NCI-H524 (cell line): ENCODE measurements at regions not wholly inside any gene's neighbourhood (a gene's known extent, or its start where the extent isn't known, plus 50 kb on each side); places are given as distances from the start of the nearest gene placed in this dataset.

Source experiments
- DNase-seq, 2 experiments: peaks; one replicate each; lab custom pipeline; 2025; lab: John Stamatoyannopoulos, UW

DNA sequence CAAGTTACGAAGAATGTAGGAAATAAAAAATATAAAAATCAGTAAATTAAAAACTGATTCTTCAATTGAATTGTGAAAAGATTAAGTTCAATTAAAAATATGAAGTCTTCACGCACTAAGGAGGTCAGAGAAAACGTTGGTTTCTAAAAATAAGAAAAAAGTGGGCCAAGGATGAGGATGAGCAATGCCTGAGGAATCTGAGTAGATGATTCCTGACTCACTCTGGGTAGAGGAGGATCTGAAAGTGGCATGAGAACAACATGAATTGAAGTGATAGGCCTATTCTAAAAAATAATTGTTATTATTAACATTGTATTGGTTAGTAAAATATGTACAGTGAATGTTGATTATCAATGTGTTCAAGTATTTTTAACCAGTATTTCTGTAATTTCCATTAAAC lies 444.2 kb downstream of the GRIA2 start:
- no peak for DNase-seq

DNA sequence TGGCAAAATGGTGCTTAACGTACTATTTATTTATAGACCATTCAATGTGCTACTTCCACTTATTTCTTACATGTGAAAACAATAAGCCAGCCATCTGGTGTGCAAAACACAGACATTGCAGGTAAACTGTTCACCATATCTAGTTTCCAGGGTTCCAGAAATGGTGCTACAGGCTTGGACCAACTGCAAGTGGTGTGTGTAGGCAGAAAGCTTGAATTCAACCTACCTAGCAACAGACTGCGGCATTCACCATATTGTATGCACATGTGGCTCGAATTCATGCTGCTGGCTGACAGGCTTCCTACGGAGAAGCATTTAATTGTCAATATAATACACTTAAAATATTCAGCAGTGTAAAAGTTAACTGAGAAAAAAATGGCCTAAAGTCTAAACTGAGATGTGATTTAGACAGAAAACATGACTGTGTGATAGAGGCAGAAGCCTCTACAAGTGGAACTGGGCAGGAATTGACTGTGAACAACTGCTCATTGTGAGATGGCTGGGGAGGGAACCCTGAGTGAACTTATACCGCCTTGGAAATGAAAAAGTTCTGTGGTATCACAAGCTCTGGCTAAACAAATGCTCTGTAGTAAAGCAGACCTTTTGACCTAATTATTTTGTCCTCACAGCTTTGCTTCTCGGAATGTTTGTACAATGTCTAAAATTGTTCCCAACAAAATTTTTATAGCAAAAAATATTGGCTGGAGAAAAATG lies 434.7 kb downstream of the GRIA2 start:
- DNase-seq: no peak

DNA sequence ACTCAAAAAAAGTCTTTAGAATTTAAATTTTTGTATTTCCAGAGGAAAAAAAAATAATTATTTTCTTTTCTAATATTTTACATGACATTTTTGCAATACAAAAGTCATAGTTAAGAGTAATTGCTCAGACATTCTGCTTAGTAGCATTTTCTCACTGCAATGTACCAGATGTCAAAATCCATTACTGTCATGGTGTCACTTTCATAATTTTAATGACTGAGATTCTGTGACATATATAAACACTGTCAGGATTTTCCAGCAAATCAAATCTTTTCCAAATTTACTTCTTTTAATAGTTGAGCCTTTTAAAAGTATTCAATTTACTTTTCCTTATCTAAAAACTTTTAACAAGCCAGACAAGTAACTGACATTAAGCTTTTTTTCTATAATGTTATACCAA lies 422.7 kb downstream of the GRIA2 start:
- DNase-seq: no peak

DNA sequence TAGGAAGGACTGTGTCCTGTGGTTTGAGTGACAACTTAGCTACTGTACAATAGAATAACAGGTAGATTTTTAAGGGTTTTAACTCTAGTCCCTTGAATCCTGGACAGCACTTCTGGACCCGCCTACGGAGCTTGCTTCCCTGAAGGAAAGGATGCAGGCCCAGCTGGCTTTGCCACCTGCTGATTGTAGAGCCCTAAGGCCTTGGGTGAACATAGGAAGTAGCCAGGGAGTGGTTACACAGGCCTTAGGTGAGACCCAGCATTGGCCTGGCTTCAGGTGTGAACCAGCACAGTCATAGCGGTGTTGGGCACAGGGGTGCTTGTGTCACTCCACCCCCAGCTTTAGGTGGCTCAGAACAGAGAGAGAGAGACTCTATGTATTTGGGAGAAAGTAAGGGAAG lies 413.5 kb downstream of the GRIA2 start:
- no peak for DNase-seq

DNA sequence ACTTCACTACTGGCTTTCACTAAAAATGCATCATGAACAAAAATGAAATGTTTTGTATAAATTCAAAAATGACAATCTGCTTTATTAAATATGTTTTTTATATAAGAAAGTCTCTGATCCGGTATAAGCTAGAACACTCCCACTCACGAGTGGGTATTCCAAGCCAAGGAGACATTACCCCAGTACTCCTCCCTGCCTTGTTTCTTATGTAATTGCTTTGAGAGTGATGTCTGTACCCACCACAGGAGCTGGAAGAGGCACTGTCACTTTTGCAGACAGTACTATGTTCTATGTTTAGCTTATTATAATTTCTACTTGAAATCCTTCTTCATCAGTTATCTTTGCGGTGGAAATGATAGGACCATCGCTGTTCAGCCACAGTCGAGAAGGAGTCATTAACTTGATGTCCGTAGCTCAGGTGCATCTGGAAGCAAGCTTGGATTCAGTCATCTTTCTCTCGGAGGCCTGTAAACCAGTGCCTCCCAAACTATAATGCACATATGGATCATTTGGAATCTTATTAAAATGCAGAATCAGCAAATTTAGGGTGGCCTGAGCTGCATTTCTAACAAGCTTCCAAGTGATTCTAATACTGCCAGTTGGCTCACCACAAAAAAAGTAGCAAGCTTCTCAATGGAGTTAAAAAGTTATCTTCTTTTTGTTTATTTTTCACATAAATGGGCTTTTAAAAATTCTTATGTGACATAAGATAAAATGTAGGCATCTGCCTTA lies 396.4 kb downstream of the GRIA2 start:
- no peak for DNase-seq

DNA sequence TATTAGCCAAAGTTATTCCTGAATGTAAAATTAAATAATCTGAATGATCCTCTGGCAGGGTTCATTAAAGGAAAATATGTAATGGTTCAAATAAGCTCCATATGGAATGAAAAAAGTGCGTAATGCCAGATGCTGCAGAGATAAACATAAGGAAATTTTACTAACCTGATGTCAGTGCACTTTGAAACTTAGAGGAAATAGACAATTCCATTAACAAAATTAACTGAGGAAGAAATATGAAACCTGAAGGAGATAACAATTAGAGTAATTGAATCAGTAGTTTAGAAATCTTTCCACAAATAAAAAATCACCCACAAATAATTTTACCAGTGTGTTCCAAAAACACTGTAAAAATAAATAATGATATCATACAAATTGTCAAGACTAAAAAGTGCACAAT lies 387.5 kb downstream of the GRIA2 start:
- DNase-seq: peak in 1 of 2 experiments; percentile 55

DNA sequence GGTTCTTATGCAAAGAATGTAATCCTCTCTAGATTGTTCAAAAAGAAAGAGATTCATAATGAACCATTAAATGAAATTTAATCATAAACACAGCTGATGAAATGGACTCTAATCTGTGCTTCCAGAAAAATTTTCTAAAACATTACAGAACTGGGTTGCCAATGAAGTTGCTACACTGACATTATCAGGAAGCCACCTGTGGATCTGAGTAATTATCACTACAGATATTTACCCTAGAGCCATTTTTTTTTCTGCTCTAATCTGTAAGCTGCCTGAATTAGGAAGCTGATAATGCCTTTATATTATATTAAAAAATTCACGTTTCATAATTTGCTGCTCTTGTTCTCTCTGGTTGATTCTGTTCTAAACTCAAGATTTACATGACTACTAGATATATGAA lies 380.1 kb downstream of the GRIA2 start:
- DNase-seq: no peak

DNA sequence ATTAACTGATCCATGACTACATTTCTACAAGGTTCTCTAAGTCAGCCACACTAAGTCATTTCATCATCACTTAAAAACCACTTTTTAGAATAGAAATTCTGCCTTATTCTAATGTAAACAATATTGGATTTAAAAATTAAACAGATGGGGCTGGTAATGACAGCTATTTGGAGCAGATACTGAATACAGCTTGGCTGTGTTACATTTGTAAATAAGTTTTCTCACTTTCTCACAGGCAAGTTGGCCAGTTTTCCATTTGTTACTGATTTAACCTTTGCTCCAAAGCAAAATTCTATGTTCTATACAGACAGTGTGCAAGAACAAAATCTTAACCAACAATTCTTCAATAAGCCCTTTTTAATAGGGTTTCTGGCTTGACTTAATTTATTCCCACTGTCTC lies 370.7 kb downstream of the GRIA2 start:
- DNase-seq: no peak

DNA sequence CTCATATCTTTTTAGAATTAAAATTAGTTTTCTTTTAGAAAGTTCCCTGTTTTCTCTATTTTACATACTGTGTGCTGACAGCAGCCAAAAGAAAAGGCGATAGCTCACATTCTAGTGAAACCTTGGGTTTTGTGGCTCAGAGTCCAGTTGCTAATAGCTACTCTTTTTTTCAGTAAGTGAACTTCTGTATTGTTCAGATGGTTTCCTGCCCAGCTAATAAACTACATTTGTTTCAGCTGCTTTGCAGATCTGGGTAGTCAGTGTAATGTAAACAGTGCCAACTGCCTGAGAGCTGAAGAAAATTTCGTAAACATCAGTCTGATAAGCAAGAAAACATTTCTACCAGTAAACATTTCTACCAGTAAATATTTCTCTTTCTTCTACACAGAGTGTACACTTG lies 370.2 kb downstream of the GRIA2 start:
- DNase-seq: no peak

DNA sequence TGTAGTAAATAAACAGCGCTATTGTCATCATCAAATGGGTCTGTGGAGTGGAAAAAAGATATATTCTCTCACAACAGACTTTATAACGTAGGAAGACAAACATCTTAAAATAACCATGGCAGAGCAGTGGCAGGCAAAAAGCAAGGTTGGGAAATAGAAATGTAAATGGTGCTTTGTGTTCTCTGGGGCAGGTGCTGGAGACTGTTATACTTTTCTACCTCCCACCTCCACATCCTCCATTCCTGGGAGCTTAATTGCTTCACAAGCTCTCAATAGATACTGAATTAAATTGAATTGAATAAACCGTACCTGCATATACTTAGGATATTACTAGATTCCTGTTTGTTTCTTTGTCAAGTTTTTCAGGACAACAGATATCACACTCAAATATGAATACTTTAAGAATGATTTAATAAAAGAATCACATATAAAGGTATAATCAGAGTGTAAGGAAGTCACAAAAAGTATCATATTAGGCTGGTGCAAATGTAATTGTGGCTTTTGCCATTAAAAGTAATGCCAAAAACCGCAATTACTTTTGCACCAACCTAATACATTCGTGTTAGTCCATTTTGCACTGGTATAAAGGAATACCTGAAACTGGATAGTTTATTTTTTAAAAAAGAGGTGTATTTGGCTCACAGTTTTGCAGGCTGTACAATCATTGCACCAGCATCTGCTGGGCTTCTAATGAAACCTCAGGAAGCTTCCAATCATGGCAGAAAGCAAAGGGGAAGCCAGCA lies 367.3 kb downstream of the GRIA2 start:
- DNase-seq: no peak

DNA sequence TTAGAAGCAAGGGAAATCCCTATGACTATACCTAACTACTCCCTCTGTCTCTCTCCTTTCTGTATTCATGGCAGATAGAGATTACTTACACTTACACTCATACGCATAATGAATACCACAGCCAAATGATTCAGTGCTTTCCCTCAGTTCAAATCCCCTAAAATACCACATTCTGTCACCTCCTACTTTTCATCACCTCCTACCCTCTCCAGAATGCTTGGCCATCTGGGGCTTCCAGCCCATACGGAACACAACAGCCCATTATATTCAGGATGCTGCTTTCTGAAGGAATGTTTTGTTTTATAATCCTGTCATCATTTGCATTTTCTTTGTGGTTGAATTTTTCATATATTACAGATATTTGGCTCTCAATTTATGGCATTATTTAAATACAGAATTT lies 361.6 kb downstream of the GRIA2 start:
- no peak for DNase-seq

DNA sequence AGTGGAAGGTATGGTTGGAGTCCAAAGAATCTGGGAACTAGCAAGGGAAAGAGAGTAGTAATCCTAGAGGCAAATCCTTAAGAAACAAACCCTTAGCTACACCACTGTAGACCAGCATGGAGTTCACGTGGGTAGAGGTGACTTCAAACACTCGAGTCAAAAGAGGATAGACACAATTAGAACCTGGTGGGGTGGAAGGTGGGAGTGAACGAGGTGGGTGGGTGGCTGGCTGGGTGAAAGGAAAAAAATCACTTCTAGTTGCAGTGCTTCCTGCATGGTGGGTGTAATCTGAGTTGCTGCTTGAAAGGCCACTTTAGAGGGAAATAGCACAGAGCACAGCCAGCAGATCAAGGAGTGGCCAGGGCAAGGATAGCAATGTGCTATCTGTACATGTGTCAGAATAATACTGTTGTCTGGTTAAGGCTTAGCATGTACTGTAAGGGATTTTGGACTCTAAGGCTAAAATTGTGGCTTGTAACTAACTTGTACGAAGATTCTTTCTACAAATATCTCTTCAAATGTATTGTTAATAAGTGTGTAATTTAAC lies 356.2 kb downstream of the GRIA2 start:
- no peak for DNase-seq

DNA sequence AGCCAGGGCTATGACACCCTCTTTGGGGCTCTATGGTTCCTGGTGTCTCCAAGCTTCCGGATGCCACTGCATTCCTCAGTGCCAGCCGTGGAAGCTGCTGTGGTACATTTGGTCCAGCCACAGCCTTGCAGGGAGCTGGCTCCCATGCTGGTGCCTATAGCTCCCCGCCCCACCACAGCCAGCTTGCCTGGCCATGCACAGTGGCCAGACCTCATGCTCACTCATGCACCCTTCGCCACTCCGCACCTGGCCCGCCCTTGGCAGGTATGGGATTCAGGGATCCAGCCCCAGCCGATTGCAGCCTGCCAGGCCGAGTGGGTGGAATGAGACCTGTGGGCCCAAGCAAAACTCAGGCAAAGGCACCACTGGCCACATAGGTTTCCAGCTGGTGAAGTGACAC lies 354.8 kb downstream of the GRIA2 start:
- no peak for DNase-seq

DNA sequence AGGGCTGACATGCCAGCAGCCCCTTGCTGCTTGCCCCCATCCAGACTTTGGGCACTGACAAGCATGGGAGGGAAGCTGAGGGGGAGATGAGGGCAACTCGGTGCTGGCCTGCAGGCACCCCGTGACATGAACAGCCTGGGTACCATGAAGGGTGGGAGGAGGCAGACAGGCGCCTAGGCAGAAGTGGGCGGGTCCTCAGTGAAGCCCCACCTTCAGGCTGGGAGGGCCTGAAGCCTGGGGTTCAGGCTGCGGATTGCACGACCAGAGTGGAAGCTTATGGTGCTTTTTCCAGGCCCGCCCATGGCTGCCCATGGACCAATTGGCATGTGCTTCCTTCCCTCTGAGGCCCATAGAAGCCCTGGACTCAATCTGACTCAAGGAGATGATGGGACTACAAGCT lies 354.1 kb downstream of the GRIA2 start:
- no peak for DNase-seq

DNA sequence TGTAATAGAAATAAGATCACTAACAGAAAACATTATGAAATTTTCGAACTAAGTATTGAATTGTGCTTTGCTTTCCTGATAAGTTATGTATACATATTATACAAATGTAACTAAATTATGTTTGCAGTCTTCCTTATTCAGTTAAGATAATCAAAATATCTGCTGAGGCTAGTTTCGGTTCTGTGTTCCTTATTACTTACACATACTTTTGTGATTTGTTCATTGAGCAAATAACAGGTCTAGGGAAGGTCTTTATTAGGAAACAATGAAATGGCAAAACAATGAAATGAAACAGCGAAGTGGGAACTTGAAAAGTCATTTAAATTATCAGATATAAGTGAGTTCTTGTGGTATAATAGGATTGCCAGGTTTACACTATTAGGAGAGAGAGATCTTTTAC lies 352.4 kb downstream of the GRIA2 start:
- no peak for DNase-seq

DNA sequence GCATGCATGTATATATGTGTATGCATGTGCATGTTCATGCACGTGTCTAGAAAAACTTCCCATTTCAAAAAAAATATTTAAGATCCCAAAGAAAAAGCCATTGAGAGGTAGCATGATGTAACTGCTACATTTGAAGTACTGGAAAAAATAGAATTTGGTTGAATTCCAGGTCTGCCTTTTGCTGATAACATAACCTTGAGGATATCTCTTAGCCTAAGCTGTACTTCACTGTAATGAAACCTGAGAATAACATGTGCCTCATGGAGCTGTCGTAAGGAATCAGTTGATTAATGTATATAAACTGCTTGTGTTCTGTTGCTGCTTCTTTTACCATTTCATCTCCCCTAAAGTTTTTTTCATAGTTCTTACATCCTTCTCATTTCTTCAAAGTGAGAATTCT lies 351.8 kb downstream of the GRIA2 start:
- no peak for DNase-seq

DNA sequence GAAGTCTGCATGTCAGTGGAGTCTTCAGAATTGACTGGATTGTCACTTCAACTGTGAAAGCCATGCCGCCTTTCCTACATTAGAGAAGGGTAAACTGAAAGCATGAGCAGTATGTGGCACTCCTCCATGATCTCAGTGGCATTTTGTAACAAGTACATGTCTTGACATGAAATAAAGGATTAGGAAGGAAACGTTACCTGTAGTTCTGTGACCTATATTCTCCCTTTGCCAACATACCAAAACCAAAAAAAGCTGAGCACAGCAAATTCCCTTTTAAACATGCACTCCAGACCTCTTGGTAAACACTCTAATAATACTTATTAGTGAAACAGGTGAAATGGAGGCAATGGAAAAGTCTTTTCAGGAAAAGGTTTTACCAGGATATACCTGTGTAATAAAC lies 344.2 kb downstream of the GRIA2 start:
- DNase-seq: no peak

DNA sequence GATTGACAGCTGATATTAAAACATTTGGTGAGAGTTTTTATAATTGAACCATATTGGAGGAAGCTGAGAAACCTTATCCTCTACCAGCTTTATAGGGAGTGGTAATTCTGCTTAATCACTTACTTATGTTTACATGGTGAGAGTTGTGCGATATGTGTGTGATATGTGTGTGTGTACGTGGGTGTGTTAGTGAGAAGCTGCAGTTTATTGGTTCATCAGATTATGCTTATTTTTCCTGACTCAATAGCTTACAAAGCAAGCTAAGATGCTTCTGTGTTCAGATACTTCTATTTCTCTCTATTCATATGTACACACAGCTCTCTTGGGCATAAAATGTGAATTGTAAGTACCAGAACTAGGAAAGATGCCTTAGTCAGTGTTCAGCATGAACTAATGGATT lies 343.7 kb downstream of the GRIA2 start:
- no peak for DNase-seq

DNA sequence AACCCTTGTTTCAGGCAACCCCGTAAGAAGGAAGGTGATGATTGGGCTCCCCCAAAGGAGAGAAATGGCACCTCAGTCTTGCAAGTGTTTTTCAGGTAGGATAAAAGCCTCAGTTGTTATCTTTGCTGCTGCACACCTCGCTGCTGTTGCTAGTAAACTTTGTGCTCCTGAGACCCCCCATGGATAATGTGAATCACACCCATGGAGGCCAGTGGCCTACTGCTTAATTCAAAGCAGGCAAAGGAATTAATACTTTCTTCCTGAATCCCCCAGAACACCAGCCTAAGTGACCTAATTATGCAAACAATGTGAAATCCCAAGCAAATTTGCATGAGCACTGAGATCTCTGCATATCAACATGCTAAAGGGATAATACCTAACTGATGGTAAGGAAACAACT lies 337.5 kb downstream of the GRIA2 start:
- no peak for DNase-seq

DNA sequence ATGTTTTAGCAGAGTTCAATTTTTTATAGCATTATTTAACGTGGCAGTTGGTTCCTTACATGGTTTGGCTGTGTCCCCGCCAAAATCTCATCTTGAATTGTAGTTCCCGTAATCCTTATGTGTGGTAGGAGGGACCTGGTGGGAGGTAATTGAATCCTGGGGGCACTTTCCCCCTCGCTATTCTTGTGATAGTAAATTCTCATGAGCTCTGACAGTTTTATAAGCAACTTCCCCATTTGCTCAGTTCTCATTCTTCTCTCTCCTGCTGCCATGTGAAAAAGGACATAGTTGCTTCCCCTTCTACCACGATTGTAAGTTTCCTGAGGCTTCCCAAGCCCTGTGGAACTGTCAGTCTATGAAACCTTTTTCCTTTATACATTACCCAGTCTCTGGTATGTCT lies 329.5 kb downstream of the GRIA2 start:
- no peak for DNase-seq

DNA sequence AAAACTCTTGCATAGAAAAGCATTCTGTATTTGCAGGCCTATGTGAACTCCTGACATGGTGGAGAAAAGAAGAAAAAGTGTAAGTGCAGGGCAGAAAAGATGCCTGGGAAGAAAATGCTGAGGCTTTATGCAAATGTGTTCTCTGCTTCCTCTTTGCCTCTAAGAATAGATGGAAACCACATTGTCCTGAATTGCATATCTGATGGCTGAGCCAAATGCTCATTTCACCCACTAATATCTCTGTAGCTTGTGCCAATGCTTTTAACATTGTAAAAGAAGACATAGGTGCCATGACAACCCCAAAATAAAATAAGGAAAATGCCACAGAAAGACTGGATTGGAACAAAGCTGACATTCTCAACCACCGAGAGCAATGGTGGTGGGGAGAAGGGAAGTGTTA lies 307.4 kb downstream of the GRIA2 start:
- no peak for DNase-seq

DNA sequence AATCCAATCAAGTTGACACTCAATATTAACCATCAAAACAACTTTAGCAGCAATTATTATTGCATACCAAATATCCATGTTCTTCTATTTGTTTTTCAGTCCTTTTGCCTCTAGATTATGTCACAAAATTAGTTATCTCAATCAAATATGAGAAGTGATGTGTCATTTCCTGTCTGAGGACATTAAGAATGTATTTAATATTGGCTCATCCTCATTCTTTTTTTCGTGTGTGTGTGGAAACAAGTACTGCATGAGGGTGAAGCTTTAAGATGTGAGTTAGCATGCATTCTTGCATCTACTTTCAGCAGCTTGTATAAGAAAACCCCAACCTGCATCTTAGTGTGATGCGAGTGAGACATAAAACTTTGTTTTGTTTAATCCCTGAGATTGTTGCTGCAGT lies 301.4 kb downstream of the GRIA2 start:
- no peak for DNase-seq

DNA sequence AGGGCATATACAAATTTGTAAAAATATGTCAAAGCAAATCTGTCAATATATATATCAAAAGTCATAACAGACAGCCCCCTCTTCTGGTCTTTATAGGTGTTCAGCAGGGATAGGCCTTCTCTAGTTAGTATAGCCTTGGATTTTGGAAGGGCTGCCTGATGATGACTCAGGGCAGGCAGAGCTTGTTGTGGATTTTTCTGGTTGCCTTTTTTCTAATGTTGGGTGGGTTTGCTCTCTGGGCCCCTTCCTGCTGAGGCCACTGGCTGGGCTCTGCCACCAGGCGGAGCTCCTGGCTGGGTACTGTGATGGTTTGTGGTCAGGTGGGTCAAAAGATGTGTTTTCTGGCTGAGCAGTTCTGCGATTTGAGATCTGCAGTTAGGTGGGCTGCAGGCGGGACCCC lies 294.2 kb downstream of the GRIA2 start:
- DNase-seq: peak; percentile 23 to 25
